GM21825 (cell line): ENCODE measurements at regions not wholly inside any gene's neighbourhood (a gene's known extent, or its start where the extent isn't known, plus 50 kb on each side); places are given as distances from the start of the nearest gene placed in this dataset.

ENCODE experiments used
- ATAC-seq: cut with Tn5 transposase; IDR thresholded peaks from one replicate; pipeline ENCODE4 v1.9.1; 2021; ENCODE audit warnings: mild to moderate bottlenecking, moderate library complexity; ENCODE audit not compliant: unreplicated experiment

DNA sequence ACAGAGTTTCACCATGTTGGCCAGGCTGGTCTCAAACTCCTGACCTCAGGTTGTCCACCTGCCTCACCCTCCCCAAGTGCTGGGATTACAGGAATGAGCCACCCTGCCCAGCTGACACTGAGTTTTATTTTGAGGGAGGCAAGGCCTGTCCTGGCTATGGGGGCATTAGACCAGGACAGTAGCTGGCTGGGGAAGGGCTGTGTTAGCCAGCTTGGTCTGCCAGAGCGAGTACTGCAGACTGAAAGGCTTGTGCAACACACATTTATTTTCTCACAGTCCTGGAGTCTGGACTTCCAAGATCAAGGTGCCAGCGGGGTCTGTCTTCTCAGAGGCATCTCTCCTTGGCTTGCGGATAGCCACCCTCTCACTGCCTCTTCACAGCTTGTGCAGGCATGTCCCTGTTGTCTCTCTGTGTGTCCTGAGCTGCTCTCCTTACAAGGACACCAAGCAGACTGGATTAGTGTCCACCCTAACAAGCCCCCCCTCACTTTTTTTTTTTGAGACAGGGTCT is 59.4 kb upstream of the HAAO start:
- no peak for ATAC-seq

GRCh38 chr2:42851186-42851585 is 58.8 kb upstream of the HAAO start:
- no peak for ATAC-seq

DNA sequence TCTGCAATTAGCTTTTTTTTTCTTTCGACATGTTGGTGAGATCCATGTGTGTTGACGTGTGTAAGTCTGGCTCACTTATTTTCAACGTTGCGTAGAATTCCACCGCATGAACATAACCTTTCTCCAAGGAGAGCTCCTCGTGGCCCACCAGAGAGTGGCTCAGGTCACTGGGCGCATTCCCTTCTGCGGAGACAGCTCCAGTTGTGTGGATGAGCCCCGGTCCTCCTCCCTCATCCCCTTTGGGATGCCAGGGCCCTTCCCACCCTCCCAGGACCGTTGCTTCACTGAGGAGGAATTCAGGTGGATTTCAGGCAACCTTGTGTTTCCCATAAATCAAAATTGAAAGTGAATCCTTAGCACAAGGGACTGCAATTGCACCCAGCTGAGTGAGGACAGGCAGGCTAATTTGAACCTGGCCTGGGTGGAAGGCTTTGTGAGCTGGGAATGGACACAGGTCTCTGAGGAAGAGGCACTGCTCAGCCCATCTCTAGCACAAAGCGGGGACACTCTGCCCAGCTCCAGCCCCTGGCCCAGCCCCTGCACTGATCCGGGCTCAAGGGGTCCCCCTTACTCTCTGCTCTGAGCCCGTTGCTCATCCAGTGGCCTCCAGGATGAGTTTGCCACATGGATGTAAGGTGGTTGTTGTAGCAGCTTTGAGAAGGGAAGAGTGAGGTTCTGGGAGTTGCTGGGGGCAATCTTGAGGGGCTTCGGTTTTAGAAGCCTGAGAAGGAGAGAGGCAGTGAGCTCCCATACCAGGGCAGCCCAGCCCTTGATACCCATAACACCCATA is 57.8 kb upstream of the HAAO start:
- ATAC-seq, result no peak

GRCh38 chr2:42849311-42849710 is 56.9 kb upstream of the HAAO start:
- ATAC-seq, result no peak

DNA sequence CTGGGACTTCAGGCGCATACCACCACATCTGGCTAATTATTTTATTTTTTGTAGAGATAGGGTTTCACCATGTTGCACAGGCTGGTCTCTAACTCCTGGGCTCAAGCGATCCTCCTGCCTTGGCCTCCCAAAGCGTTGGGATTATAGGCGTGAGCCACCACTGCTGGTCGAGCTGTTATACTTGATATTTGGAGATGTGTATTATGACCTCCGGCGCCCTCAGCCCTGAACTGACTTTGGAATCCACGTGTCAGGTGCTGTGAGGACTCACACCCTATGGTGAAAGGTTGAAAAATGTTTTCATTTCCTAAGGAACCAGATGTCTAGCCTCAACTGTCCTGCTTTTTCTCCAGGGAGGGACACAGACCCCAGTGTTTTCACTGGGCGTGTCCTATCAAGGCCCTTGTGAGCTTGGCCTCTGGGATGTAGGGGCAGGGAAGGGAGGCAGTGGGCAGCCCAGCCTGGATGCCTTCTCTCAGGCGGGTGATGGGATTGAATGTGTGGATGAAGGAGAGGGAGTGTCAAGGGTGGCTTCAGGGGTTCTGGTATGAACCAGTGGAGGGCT is 56.4 kb upstream of the HAAO start:
- ATAC-seq, result no peak

- ATAC-seq, result no peak
Observed at GRCh38 chr2:42848265-42848664, 55.9 kb upstream of the HAAO start.

GRCh38 chr2:42847596-42848151 is 55.3 kb upstream of the HAAO start:
- no peak for ATAC-seq

DNA sequence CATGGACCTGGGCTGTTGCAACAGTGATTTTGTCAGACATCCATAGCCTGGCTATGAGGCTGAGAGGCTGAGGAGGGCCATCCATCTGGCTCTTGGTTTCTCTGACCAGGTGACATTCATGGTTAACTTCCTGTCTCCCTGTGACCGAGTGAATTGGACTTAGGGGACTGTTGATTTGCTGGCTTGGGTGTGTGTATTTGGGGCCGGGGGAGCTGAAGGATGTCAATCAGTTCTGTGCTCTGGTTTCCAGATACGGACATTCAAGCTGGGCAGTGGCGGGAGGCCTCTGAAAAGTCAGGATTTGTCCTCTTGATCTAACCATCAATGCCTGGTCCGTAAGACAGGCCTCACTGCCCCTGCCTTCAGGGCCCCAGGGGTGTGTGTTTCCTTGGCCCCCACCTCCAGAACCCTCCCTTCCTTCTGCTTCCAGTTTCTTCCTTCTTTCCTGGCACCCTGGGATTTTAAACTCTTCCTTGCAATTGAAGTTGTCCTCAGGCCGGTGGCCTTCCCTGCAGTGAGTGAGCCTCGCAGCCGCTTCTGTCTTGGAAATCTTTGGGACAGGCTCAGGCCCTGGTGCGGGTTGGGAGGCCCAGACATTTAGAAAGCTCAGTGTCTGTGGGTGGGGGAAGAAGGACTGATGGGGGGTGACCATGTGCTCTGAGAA is 54.7 kb upstream of the HAAO start:
- no peak for ATAC-seq

GRCh38 chr2:42846026-42846425 is 53.6 kb upstream of the HAAO start:
- ATAC-seq, result no peak

DNA sequence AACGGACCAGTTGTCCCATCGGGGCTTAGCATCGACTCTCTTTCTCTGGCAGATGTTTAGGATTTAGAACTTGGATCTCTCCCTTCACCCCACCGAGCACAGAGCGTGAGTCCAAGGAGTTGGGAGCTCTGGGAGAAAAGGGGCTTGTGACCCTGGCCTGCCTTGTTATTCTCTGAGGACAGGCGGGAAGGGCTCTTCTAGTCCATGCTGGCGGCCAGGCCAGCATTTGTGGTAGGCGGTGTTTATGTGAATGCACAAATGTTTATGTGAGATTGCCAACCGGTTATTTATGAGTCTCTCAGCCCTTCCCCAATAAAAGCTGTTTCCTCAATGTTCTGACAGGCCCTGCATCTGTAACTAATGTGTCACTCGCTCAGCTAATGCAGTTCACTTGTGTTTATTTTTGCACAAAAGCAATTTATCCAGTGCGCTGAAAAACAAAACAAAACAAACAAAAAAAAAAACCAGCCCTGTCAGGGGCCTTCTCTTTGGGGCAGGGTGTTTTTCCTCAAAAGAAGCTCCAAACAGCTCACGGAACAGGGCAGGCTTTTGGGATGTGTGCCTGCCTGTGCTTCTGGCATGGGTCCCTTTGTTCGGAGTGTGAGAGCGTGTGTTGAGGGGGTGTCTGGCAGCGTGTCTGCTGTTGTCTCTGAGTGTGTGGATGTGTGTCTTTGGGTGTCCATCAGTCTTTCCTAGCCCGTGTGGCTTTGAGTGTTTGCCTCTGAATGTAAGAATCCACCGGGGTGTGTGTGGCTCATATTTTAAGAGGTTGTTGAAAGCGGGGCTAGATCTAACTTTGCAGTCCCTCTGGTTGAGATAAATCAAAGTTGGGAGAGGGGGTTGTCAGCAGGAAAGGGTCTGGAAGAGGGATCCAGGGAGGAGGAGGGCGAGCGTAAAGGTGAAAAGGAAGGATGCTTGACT is 52.8 kb upstream of the HAAO start:
- ATAC-seq, result no peak

DNA sequence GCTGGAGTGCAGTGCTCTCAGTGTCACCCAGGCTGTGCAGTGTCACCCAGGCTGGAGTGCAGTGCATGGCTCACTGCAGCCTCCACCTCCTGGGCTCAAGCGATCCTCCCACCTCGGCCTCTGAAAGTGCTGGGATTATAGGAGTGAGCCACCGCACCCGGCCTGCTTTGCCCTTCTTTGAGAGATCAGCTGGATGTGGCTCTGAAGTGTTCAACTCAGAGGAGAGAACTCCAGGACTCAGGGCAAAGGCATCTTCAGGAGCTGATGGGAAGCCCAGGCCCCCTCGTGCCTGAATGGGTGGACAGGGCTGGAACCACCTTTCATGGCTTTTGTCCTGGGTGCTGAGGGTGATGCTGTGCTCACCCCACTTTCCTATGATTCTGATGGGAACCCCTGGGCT is 52.0 kb upstream of the HAAO start:
- ATAC-seq, result no peak

DNA sequence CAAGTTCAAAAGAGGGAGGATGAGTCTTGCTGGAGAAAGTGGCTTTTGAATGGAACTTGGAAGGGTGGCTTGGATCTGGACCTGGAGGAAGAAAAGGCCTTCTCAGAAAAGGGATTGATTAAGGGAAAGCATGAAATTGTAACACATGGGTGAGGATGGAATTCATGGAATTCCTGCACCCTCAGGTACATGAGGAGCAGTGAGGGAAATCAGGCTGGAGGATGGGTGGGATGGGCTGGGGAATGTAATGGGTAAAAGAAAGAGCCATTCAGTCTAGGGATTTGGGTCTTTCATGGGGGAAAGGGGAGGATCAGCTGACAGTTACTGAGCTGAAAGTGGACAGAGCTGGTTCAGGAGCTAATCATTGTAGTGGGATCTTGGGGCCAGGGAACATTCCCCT is 51.2 kb upstream of the HAAO start:
- ATAC-seq, result no peak

GRCh38 chr2:42843131-42843530 is 50.7 kb upstream of the HAAO start:
- ATAC-seq, result no peak

DNA sequence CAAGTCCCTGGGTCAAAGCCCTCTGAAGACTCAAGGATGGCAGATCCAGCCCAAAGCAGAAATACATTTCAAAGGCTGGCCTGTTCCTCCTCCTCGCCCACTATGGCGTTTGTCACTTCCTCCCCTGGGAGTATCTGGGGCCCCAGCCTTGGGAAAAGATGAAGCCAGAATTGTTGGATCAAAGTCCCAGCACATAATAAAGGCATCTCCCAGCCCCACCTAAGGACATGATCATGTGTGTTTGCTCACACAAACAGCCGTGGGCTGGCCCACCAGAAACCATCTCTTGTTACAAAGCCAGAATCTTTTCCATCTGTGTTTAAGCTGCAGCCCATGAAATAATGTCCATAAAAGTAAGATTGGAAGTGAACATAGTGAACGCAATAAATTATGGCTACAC is 50.1 kb upstream of the HAAO start:
- no peak for ATAC-seq
